ENCODE measurements at regions not wholly inside any gene's neighbourhood (a gene's known extent, or its start where the extent isn't known, plus 50 kb on each side); places are given as distances from the start of the nearest gene placed in this dataset.

DNA sequence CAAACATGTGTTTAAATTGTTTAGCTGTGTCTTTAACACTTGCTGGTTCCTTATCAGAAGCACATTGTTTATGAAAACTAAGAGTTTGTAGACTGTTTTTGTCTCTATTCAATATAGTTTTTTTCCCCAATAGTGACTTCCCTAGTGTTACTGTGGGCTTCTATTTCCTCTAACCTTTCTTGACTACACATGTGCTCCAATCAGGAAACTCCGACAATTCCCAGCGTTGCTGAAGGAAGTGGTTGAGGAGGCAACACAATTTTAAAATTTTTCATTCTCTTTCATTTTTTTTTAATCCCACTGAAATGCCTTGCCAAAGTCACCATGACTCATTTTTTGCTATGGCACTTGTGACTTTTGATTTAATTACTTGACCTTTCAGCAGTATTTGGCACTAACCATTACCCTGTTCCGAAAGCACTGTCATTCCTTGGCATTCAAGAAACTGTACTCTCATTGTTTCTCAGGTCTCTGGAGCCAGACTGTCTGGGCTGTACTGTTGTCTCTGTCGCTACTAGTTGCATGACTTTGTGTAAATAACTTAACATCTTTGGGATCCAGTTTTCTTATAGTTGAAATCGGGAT lies 67.6 kb upstream of the FREM3 start:
- TF ChIP-seq, protein P1, sequence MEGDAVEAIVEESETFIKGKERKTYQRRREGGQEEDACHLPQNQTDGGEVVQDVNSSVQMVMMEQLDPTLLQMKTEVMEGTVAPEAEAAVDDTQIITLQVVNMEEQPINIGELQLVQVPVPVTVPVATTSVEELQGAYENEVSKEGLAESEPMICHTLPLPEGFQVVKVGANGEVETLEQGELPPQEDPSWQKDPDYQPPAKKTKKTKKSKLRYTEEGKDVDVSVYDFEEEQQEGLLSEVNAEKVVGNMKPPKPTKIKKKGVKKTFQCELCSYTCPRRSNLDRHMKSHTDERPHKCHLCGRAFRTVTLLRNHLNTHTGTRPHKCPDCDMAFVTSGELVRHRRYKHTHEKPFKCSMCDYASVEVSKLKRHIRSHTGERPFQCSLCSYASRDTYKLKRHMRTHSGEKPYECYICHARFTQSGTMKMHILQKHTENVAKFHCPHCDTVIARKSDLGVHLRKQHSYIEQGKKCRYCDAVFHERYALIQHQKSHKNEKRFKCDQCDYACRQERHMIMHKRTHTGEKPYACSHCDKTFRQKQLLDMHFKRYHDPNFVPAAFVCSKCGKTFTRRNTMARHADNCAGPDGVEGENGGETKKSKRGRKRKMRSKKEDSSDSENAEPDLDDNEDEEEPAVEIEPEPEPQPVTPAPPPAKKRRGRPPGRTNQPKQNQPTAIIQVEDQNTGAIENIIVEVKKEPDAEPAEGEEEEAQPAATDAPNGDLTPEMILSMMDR (IDR thresholded peaks at IDR 0.05) = no peak
- 91% methylated on average over 2 of the region's 5 CpGs for WGBS (ENCODE audit: insufficient coverage)
- Mint-ChIP-seq H3K4me1 (no peaks in the 10 kb centered on the region), H3K27me3 (ENCODE audit: low read depth in 3 of 3) (no peaks in the 10 kb centered on the region), H3K36me3 (no peaks in the 10 kb centered on the region), H3K27ac (no peak overlapping the region), H3K9me3 (peaks cover 0 to 3% (median 0%) of the 10 kb centered on the region in 7 donors), H3K4me3 (no peak overlapping the region)
- DNase-seq = no peak
- Histone ChIP-seq H3K4me1 (ENCODE audit: control insufficient read depth in 1 of 2, insufficient read depth in 2 of 2, low read length in 2 of 2) (no peaks in the 10 kb centered on the region), H3K4me2 (replicated peaks; ENCODE audit: extremely low read depth, low read length, poor library complexity, severe bottlenecking) (no peak overlapping the region), H3K36me3 (replicated peaks in 1 of 2; ENCODE audit: control insufficient read depth in 1 of 2, insufficient read depth in 2 of 2, low read length in 2 of 2) (no peaks in the 10 kb centered on the region), H3K9ac (ENCODE audit: insufficient read depth, low read length, poor library complexity, severe bottlenecking) (no peak overlapping the region), H3K27ac (ENCODE audit: low read depth in 1 of 2, low read length in 2 of 2) (no peak overlapping the region), H2AFZ (ENCODE audit: insufficient read depth, low read depth, low read length, poor library complexity, severe bottlenecking) (no peak overlapping the region), H4K20me1 (ENCODE audit: insufficient read depth, low read length) (no peaks in the 10 kb centered on the region), H3K79me2 (ENCODE audit: insufficient read depth, low read length) (no peaks in the 10 kb centered on the region), H3K9me3 (replicated peaks in 1 of 2; ENCODE audit: control insufficient read depth in 1 of 2, insufficient read depth in 1 of 2, low read length in 2 of 2) (no peaks in the 10 kb centered on the region), H3K4me3 (replicated peaks in 1 of 3; ENCODE audit: low read depth in 2 of 3, low read length in 3 of 3) (no peak overlapping the region), H3K27me3 (ENCODE audit: control insufficient read depth in 2 of 2, insufficient read depth in 2 of 2, low read length in 2 of 2) (no peaks in the 10 kb centered on the region)
- intact Hi-C loops (cut with micrococcal nuclease) = no loop called here

DNA sequence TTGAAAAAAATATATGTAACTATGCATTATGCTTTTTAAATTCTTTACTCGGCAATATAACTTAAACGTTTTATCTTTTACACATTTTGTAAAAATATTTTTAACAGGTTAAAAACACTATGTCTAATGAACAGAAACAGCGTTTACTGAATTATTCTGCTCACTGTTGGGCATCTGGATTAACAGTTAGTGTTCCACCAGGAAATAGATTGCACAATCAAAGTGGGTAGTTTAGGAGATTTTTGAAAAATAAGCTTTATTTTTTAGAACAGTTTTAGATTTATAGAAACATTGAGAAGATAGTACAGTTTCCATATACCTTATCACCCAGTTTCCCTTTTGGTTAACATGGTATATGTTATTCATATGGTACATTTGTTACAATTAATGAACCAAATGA lies 63.1 kb upstream of the FREM3 start:
- Histone ChIP-seq H3K79me2 (ENCODE audit: insufficient read depth, low read length) (no peaks in the 10 kb centered on the region), H3K4me3 (replicated peaks in 1 of 3; ENCODE audit: low read depth in 2 of 3, low read length in 3 of 3) (no peak overlapping the region), H3K9me3 (replicated peaks in 1 of 2; ENCODE audit: control insufficient read depth in 1 of 2, insufficient read depth in 1 of 2, low read length in 2 of 2) (no peaks in the 10 kb centered on the region), H3K4me1 (ENCODE audit: control insufficient read depth in 1 of 2, insufficient read depth in 2 of 2, low read length in 2 of 2) (no peaks in the 10 kb centered on the region), H3K36me3 (replicated peaks in 1 of 2; ENCODE audit: control insufficient read depth in 1 of 2, insufficient read depth in 2 of 2, low read length in 2 of 2) (no peaks in the 10 kb centered on the region), H2AFZ (ENCODE audit: insufficient read depth, low read depth, low read length, poor library complexity, severe bottlenecking) (no peak overlapping the region), H3K27me3 (ENCODE audit: control insufficient read depth in 2 of 2, insufficient read depth in 2 of 2, low read length in 2 of 2) (no peaks in the 10 kb centered on the region), H3K4me2 (replicated peaks; ENCODE audit: extremely low read depth, low read length, poor library complexity, severe bottlenecking) (no peak overlapping the region), H3K27ac (ENCODE audit: low read depth in 1 of 2, low read length in 2 of 2) (no peak overlapping the region), H4K20me1 (ENCODE audit: insufficient read depth, low read length) (no peaks in the 10 kb centered on the region), H3K9ac (ENCODE audit: insufficient read depth, low read length, poor library complexity, severe bottlenecking) (no peak overlapping the region)
- TF ChIP-seq, protein P1 (IDR thresholded peaks at IDR 0.05) = no peak
- Mint-ChIP-seq H3K4me1 (no peaks in the 10 kb centered on the region), H3K9me3 (peaks cover 0 to 5% (median 0%) of the 10 kb centered on the region in 7 donors), H3K27me3 (ENCODE audit: low read depth in 3 of 3) (no peaks in the 10 kb centered on the region), H3K27ac (no peak overlapping the region), H3K4me3 (no peak overlapping the region), H3K36me3 (no peaks in the 10 kb centered on the region)
- no CpG with 5 or more reads among the region's 3 CpGs for WGBS (ENCODE audit: insufficient coverage)
- DNase-seq = no peak
- intact Hi-C loops (cut with micrococcal nuclease) = no loop called here

Data from CD14-positive monocyte (primary cell).